GM23338 (cell line): ENCODE measurements at regions not wholly inside any gene's neighbourhood (a gene's known extent, or its start where the extent isn't known, plus 50 kb on each side); places are given as distances from the start of the nearest gene placed in this dataset.

Source experiments
- ATAC-seq: fragments of 200-7000 bp; cut with Tn5 transposase; 3 replicates; pipeline ENCODE4 v1.9.1; 2020
- DNase-seq: peaks from one replicate; pipeline ENCODE4 v3.0.0-alpha.2; 2015; ENCODE audit warnings: low spot score
- H2AFZ ChIP-seq: fragments of 200-600 bp; sonication (generic); 2 replicates; pipeline ENCODE4 v1.8.0; 2016; ENCODE audit warnings: antibody characterized with exemption, mild to moderate bottlenecking, moderate library complexity
- H3F3A ChIP-seq: fragments of 200-600 bp; sonication (generic); replicated peaks from 2 replicates; pipeline ENCODE4 v1.8.0; 2017; ENCODE audit warnings: antibody characterized with exemption, mixed run types, low read depth
- H3K27ac ChIP-seq: fragments of 200-600 bp; sonication (generic); 2 replicates; pipeline ENCODE4 v1.6.1; 2016; ENCODE audit warnings: low read depth
- H3K27me3 ChIP-seq: fragments of 200-600 bp; sonication (generic); 2 replicates; pipeline ENCODE4 v1.8.0; 2016; ENCODE audit warnings: mild to moderate bottlenecking, mixed run types, moderate library complexity; ENCODE audit not compliant: insufficient read depth
- H3K36me3 ChIP-seq: fragments of 200-600 bp; sonication (generic); 2 replicates; pipeline ENCODE4 v1.8.0; 2016; ENCODE audit warnings: mild to moderate bottlenecking; ENCODE audit not compliant: insufficient read depth
- H3K4me1 ChIP-seq: fragments of 200-600 bp; sonication (generic); 2 replicates; pipeline ENCODE4 v1.8.0; 2016; ENCODE audit warnings: mild to moderate bottlenecking, moderate library complexity; ENCODE audit not compliant: insufficient read depth
- H3K4me2 ChIP-seq: fragments of 200-600 bp; sonication (generic); 2 replicates; pipeline ENCODE4 v1.7.1; 2017; ENCODE audit warnings: mixed run types
- H3K4me3 ChIP-seq: fragments of 200-600 bp; sonication (generic); 2 replicates; pipeline ENCODE4 v1.6.1; 2016; ENCODE audit warnings: mixed run types
- H3K79me2 ChIP-seq: fragments of 200-600 bp; sonication (generic); replicated peaks from 2 replicates; pipeline ENCODE4 v1.8.0; 2017; ENCODE audit warnings: mild to moderate bottlenecking; ENCODE audit not compliant: insufficient read depth
- H3K9me2 ChIP-seq: fragments of 200-600 bp; sonication (generic); 2 replicates; pipeline ENCODE4 v1.8.0; 2017; ENCODE audit not compliant: insufficient read depth
- H4K20me1 ChIP-seq: fragments of 200-600 bp; sonication (generic); replicated peaks from 2 replicates; pipeline ENCODE4 v1.8.0; 2017; ENCODE audit warnings: mild to moderate bottlenecking; ENCODE audit not compliant: insufficient read depth
- H3K27ac Mint-ChIP-seq: 2 replicates; pipeline ENCODE4 v1.8.0; 2020; ENCODE audit warnings: inconsistent platforms, mild to moderate bottlenecking, moderate library complexity, mixed read lengths
- H3K27me3 Mint-ChIP-seq: 3 replicates; pipeline ENCODE4 v1.8.0; 2022; ENCODE audit warnings: low read depth, mild to moderate bottlenecking, moderate library complexity, mixed read lengths, inconsistent platforms; ENCODE audit not compliant: insufficient read depth, poor library complexity
- H3K36me3 Mint-ChIP-seq: 3 replicates; pipeline ENCODE4 v1.8.0; 2021; ENCODE audit warnings: low read depth, mild to moderate bottlenecking, inconsistent platforms, moderate library complexity, mixed read lengths
- H3K4me1 Mint-ChIP-seq: 3 replicates; pipeline ENCODE4 v1.8.0; 2020; ENCODE audit warnings: mild to moderate bottlenecking, inconsistent platforms, mixed read lengths
- H3K4me3 Mint-ChIP-seq: 3 replicates; pipeline ENCODE4 v1.8.0; 2021; ENCODE audit warnings: moderate library complexity, mild to moderate bottlenecking, inconsistent platforms, mixed read lengths
- H3K9me3 Mint-ChIP-seq: 3 replicates; pipeline ENCODE4 v1.8.0; 2020; ENCODE audit warnings: moderate library complexity, mild to moderate bottlenecking, inconsistent platforms, mixed read lengths
- CREB1 ChIP-seq: fragments of 250-450 bp; sonication (Bioruptor Pico); IDR thresholded peaks from 2 replicates; pipeline ENCODE4 v1.5.0; 2020; ENCODE audit warnings: low read depth, mild to moderate bottlenecking, moderate library complexity
- EZH2phosphoT487 ChIP-seq: fragments of 200-600 bp; sonication (generic); IDR thresholded peaks from one replicate; pipeline ENCODE4 v1.8.1; 2018; ENCODE audit warnings: antibody characterized with exemption; ENCODE audit not compliant: unreplicated experiment
- JUNB ChIP-seq: IDR thresholded peaks from one replicate; pipeline ENCODE4 v1.6.1; 2016; ENCODE audit warnings: antibody characterized with exemption; ENCODE audit not compliant: unreplicated experiment
- POLR2AphosphoS5 ChIP-seq: IDR thresholded peaks from 2 replicates; pipeline ENCODE4 v1.6.1; 2016; ENCODE audit warnings: antibody characterized with exemption, low read depth
- STAT1 ChIP-seq: IDR thresholded peaks from one replicate; pipeline ENCODE4 v1.6.1; 2016; ENCODE audit warnings: antibody characterized with exemption; ENCODE audit not compliant: unreplicated experiment
- ZNF114 ChIP-seq: fragments of 250-450 bp; sonication (Bioruptor Pico); IDR thresholded peaks from 2 replicates; pipeline ENCODE4 v1.5.0; 2020; ENCODE audit warnings: mild to moderate bottlenecking, moderate library complexity
- ZNF331 ChIP-seq: fragments of 250-450 bp; sonication (Bioruptor Pico); IDR thresholded peaks from 2 replicates; pipeline ENCODE4 v1.5.0; 2020; ENCODE audit warnings: low read depth, mild to moderate bottlenecking, moderate library complexity
- ZNF462 ChIP-seq: fragments of 250-450 bp; sonication (Bioruptor Pico); IDR thresholded peaks from 2 replicates; pipeline ENCODE4 v1.5.0; 2020; ENCODE audit warnings: mild to moderate bottlenecking, moderate library complexity
- TF ChIP-seq, protein P1 (sequence below), 2 experiments: fragments of 200-600 bp in 1 of 2; sonication (generic) in 1 of 2; conservative IDR thresholded peaks; 2 replicates each; pipeline versions ENCODE4 v1.5.1 to v1.6.1; 2016 to 2017; ENCODE audit warnings: antibody characterized with exemption in 2 of 2, low read depth in 2 of 2, mild to moderate bottlenecking in 2 of 2, moderate library complexity in 1 of 2

- TF ChIP-seq ZNF462 (CRISPR knock-in tag) (no peak), STAT1 (no peak), ZNF331 (CRISPR knock-in tag) (no peak), POLR2AphosphoS5 (no peak), JUNB (no peak), CREB1 (CRISPR knock-in tag) (no peak)
- TF ChIP-seq, protein P1, sequence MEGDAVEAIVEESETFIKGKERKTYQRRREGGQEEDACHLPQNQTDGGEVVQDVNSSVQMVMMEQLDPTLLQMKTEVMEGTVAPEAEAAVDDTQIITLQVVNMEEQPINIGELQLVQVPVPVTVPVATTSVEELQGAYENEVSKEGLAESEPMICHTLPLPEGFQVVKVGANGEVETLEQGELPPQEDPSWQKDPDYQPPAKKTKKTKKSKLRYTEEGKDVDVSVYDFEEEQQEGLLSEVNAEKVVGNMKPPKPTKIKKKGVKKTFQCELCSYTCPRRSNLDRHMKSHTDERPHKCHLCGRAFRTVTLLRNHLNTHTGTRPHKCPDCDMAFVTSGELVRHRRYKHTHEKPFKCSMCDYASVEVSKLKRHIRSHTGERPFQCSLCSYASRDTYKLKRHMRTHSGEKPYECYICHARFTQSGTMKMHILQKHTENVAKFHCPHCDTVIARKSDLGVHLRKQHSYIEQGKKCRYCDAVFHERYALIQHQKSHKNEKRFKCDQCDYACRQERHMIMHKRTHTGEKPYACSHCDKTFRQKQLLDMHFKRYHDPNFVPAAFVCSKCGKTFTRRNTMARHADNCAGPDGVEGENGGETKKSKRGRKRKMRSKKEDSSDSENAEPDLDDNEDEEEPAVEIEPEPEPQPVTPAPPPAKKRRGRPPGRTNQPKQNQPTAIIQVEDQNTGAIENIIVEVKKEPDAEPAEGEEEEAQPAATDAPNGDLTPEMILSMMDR (conservative IDR thresholded peaks at IDR 0.05; ENCODE audit: low read depth in 2 of 2): no peak
Observed at GRCh38 chr15:62782896-62783295, 259.7 kb upstream of the TPM1 start (continued).

DNA sequence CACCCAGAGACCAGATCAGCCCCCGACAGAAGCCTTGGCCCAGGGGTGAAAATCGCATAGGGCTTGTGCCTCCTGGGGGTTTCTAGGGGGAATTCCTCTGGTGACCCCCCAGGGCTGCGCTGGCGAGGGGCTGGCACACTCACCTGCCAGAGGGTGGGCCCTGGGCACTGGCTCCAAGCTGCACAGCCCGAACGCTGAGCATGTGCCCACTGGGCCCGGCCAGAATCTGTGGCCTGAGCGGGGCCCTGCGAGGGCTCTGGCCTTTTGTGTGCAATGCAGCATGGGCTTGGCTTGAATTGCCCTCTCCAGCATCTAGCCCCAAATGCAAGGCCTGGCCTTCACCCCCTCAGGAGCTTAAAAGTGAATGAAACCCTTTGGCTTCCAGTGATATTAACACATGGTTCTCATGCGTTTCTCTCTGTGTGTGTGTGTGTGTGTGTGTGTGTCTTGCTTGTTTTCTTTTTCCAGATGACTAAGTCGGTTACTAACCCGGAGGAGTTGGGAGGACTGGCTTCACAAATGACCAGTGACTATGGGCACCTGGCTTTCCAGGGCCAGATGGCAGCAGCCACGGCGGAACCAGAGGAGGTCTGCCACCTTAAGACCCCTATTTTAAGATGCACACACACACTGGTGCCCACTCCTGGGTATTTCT, 259.1 kb upstream of the TPM1 start:
- no peaks in the 10 kb centered on the region for H3K36me3 ChIP-seq
- H3K79me2 ChIP-seq: no peaks in the 10 kb centered on the region
- no peak for ATAC-seq
- DNase-seq: no peak
- Mint-ChIP-seq H3K27ac (no peak overlapping the region), H3K27me3 (peaks cover 4% of the 10 kb centered on the region), H3K4me3 (no peak overlapping the region), H3K9me3 (no peaks in the 10 kb centered on the region; the same call in 2 of the 3 replicates), H3K4me1 (peaks cover 16% of the 10 kb centered on the region), H3K36me3 (no peaks in the 10 kb centered on the region)
- no peaks in the 10 kb centered on the region for H3K27me3 ChIP-seq
- H3K4me3 ChIP-seq: no peak overlapping the region
- H2AFZ ChIP-seq: no peak overlapping the region
- H3K9me2 ChIP-seq: no peaks in the 10 kb centered on the region
- no peaks in the 10 kb centered on the region for H3F3A ChIP-seq
- H4K20me1 ChIP-seq: no peaks in the 10 kb centered on the region
- TF ChIP-seq STAT1: no peak
- no peak for TF ChIP-seq ZNF114 (CRISPR knock-in tag)
- TF ChIP-seq, protein P1 (conservative IDR thresholded peaks at IDR 0.05; ENCODE audit: low read depth in 2 of 2): no peak
- TF ChIP-seq EZH2phosphoT487: no peak
- no peaks in the 10 kb centered on the region for H3K4me1 ChIP-seq
- H3K27ac ChIP-seq: no peak overlapping the region
- H3K4me2 ChIP-seq: no peak overlapping the region
